Testis (tissue), 2 donors: ENCODE measurements at regions not wholly inside any gene's neighbourhood (a gene's known extent, or its start where the extent isn't known, plus 50 kb on each side); places are given as distances from the start of the nearest gene placed in this dataset.
"Not testable (repeated sequence)": the region's sequence is repeated elsewhere in the genome, so short reads cannot be mapped to it uniquely, and the experiment has no call there.

Experiments
- CTCF ChIP-seq, 3 experiments: fragments of 450-650 bp in 2 of 3; fragments of 200-600 bp in 1 of 3; sonication (generic) in 1 of 3; IDR thresholded peaks; one replicate each; pipeline ENCODE4 v1.5.1; 2016 to 2019; ENCODE audit warnings: antibody characterized with exemption in 3 of 3, mild to moderate bottlenecking in 2 of 3, moderate library complexity in 1 of 3
- POLR2A ChIP-seq: fragments of 450-650 bp; IDR thresholded peaks from one replicate; pipeline ENCODE4 v1.6.1; 2017; ENCODE audit warnings: antibody characterized with exemption, mild to moderate bottlenecking, moderate library complexity

GRCh38 chr7:150028344-150029012 lies 154.7 kb downstream of the ATP6V0E2 start:
- TF ChIP-seq CTCF (IDR thresholded peaks at IDR 0.05); POLR2A: not testable (repeated sequence)
